IMR-90 (cell line): ENCODE measurements at regions not wholly inside any gene's neighbourhood (a gene's known extent, or its start where the extent isn't known, plus 50 kb on each side); places are given as distances from the start of the nearest gene placed in this dataset.

Experiments used
- ATAC-seq: fragments of 200-7000 bp; cut with Tn5 transposase; 2 replicates; pipeline ENCODE4 v1.9.1; 2020; ENCODE audit warnings: low read depth, mild to moderate bottlenecking, moderate library complexity
- BruUV-seq: library from RNA; stranded (reverse); fragments of 400-500 nt; replicated peaks from 2 replicates; lab custom pipeline; 2021; lab: Mats Ljungman, UMichigan
- CTCF ChIA-PET: fragments of 300-600 bp; formaldehyde crosslinking; extraction: SDS; loops from one replicate; lab custom pipeline; 2021; ENCODE audit warnings: antibody characterized with exemption; lab: Yijun Ruan, JAX
- POLR2A ChIA-PET: fragments of 300-600 bp; sonication (Branson Sonifier 250); formaldehyde crosslinking; loops from one replicate; lab custom pipeline; 2022; ENCODE audit warnings: antibody characterized with exemption; ENCODE audit not compliant: unreplicated experiment; lab: Charles Lee
- DNase-seq: peaks from one replicate; pipeline ENCODE4 v3.0.0; 2013
- H2AFZ ChIP-seq: replicated peaks from 2 replicates; pipeline ENCODE3; 2013; ENCODE audit warnings: low read length, mild to moderate bottlenecking; ENCODE audit not compliant: poor library complexity
- H2AK5ac ChIP-seq: 2 replicates; pipeline ENCODE4 v1.6.1; 2013; ENCODE audit warnings: low read depth, low read length, inconsistent platforms
- H2AK9ac ChIP-seq: replicated peaks from 2 replicates; pipeline ENCODE3; 2013; ENCODE audit warnings: mild to moderate bottlenecking, low read depth, low read length, moderate library complexity; ENCODE audit not compliant: poor library complexity
- H2BK120ac ChIP-seq: 2 replicates; pipeline ENCODE4 v1.6.1; 2013; ENCODE audit warnings: low read depth, low read length, inconsistent platforms
- H2BK15ac ChIP-seq: 3 replicates; pipeline ENCODE4 v1.6.1; 2013; ENCODE audit warnings: low read depth, low read length, inconsistent platforms
- H2BK20ac ChIP-seq: 2 replicates; pipeline ENCODE4 v1.6.1; 2013; ENCODE audit warnings: low read depth, mild to moderate bottlenecking, inconsistent platforms, low read length, moderate library complexity
- H2BK5ac ChIP-seq: 2 replicates; pipeline ENCODE4 v1.6.1; 2013; ENCODE audit warnings: mild to moderate bottlenecking, low read depth, low read length, inconsistent platforms; ENCODE audit not compliant: poor library complexity, severe bottlenecking
- H3K14ac ChIP-seq: replicated peaks from 2 replicates; pipeline ENCODE4 v1.6.1; 2013; ENCODE audit warnings: low read depth, low read length, inconsistent platforms
- H3K18ac ChIP-seq: 2 replicates; pipeline ENCODE4 v1.6.1; 2013; ENCODE audit warnings: low read depth, low read length, control low read depth
- H3K23ac ChIP-seq: 2 replicates; pipeline ENCODE4 v1.6.1; 2013; ENCODE audit warnings: low read depth, low read length, inconsistent platforms
- H3K27ac ChIP-seq: 2 replicates; pipeline ENCODE4 v1.5.1; 2013; ENCODE audit warnings: mild to moderate bottlenecking, control low read depth, low read length; ENCODE audit not compliant: insufficient read depth
- H3K27me3 ChIP-seq: 2 replicates; pipeline ENCODE4 v1.6.1; 2013; ENCODE audit warnings: low read length; ENCODE audit not compliant: control insufficient read depth, insufficient read depth
- H3K36me3 ChIP-seq: 2 replicates; pipeline ENCODE4 v1.6.1; 2013; ENCODE audit warnings: low read length, mixed read lengths; ENCODE audit not compliant: control insufficient read depth, insufficient read depth
- H3K4ac ChIP-seq: 2 replicates; pipeline ENCODE4 v1.6.1; 2013; ENCODE audit warnings: low read depth, low read length, inconsistent platforms
- H3K4me1 ChIP-seq: 2 replicates; pipeline ENCODE4 v1.6.1; 2013; ENCODE audit warnings: low read length, mixed read lengths; ENCODE audit not compliant: control insufficient read depth, insufficient read depth
- H3K4me2 ChIP-seq: 2 replicates; pipeline ENCODE4 v1.6.1; 2013; ENCODE audit warnings: low read depth, mild to moderate bottlenecking, control low read depth, low read length, moderate library complexity
- H3K4me3 ChIP-seq: 2 replicates; pipeline ENCODE4 v1.5.1; 2013; ENCODE audit warnings: low read depth, mild to moderate bottlenecking, control low read depth, low read length, moderate library complexity; ENCODE audit not compliant: insufficient read depth
- H3K56ac ChIP-seq: 2 replicates; pipeline ENCODE4 v1.6.1; 2013; ENCODE audit warnings: low read length, inconsistent platforms; ENCODE audit not compliant: insufficient read depth; ENCODE audit errors: extremely low read depth
- H3K79me1 ChIP-seq, 2 experiments: 2 replicates each; pipeline ENCODE4 v1.6.1; 2013; ENCODE audit warnings: low read length in 2 of 2, inconsistent platforms in 1 of 2, low read depth in 1 of 2
- H3K9ac ChIP-seq: 2 replicates; pipeline ENCODE4 v1.6.1; 2013; ENCODE audit warnings: low read depth, low read length, control low read depth
- H3K9me1 ChIP-seq: 2 replicates; pipeline ENCODE4 v1.6.1; 2013; ENCODE audit warnings: low read length, inconsistent platforms; ENCODE audit not compliant: insufficient read depth
- H3K9me3 ChIP-seq: 2 replicates; pipeline ENCODE4 v1.6.1; 2013; ENCODE audit warnings: low read length; ENCODE audit not compliant: control insufficient read depth, insufficient read depth
- H4K20me1 ChIP-seq: 2 replicates; pipeline ENCODE4 v1.6.1; 2013; ENCODE audit warnings: low read length, inconsistent platforms; ENCODE audit not compliant: insufficient read depth
- H4K5ac ChIP-seq: 2 replicates; pipeline ENCODE4 v1.6.1; 2013; ENCODE audit warnings: mild to moderate bottlenecking, low read depth, low read length, control low read depth
- H4K8ac ChIP-seq, 2 experiments: 2 replicates each; pipeline ENCODE4 v1.6.1; 2013; ENCODE audit warnings: low read depth in 2 of 2, low read length in 2 of 2, control low read depth in 1 of 2, inconsistent platforms in 1 of 2
- H4K91ac ChIP-seq: 2 replicates; pipeline ENCODE4 v1.6.1; 2013; ENCODE audit warnings: low read depth, low read length, inconsistent platforms; ENCODE audit not compliant: insufficient read depth
- BHLHE40 ChIP-seq: fragments of 150-350 bp; IDR thresholded peaks from 2 replicates; pipeline ENCODE4 v1.6.1; 2016; ENCODE audit warnings: mild to moderate bottlenecking, low read depth, low read length
- CEBPB ChIP-seq: IDR thresholded peaks from 2 replicates; pipeline ENCODE4 v1.6.1; 2012; ENCODE audit warnings: low read depth, low read length, improper control_type of control experiment
- CHD1 ChIP-seq: IDR thresholded peaks from 2 replicates; pipeline ENCODE4 v1.6.1; 2012; ENCODE audit warnings: low read depth, low read length, improper control_type of control experiment
- CTCF ChIP-seq: conservative IDR thresholded peaks from 2 replicates; pipeline ENCODE4 v1.5.1; 2012; ENCODE audit warnings: mild to moderate bottlenecking, low read depth, low read length, improper control_type of control experiment
- FOS ChIP-seq: fragments of 150-350 bp; IDR thresholded peaks from 2 replicates; pipeline ENCODE4 v1.6.1; 2016; ENCODE audit warnings: low read depth, low read length
- MAFK ChIP-seq: IDR thresholded peaks from 2 replicates; pipeline ENCODE4 v1.6.1; 2012; ENCODE audit warnings: low read depth, low read length, improper control_type of control experiment
- MAZ ChIP-seq: IDR thresholded peaks from 2 replicates; pipeline ENCODE4 v1.6.1; 2012; ENCODE audit warnings: low read depth, mild to moderate bottlenecking, low read length, improper control_type of control experiment, moderate library complexity, borderline replicate concordance
- MXI1 ChIP-seq: IDR thresholded peaks from 2 replicates; pipeline ENCODE4 v1.6.1; 2012; ENCODE audit warnings: low read depth, mild to moderate bottlenecking, low read length, moderate library complexity, borderline replicate concordance
- NFE2L2 ChIP-seq: fragments of 150-350 bp; IDR thresholded peaks from 2 replicates; pipeline ENCODE4 v1.6.1; 2016; ENCODE audit warnings: low read depth, mild to moderate bottlenecking, low read length
- POLR2A ChIP-seq: IDR thresholded peaks from 2 replicates; pipeline ENCODE4 v1.6.1; 2012; ENCODE audit warnings: mild to moderate bottlenecking, low read depth, low read length
- RAD21 ChIP-seq: IDR thresholded peaks from 2 replicates; pipeline ENCODE4 v1.6.1; 2012; ENCODE audit warnings: low read length, improper control_type of control experiment
- RCOR1 ChIP-seq: IDR thresholded peaks from 2 replicates; pipeline ENCODE4 v1.6.1; 2012; ENCODE audit warnings: mild to moderate bottlenecking, low read length, improper control_type of control experiment; ENCODE audit not compliant: insufficient replicate concordance
- RFX5 ChIP-seq: IDR thresholded peaks from 2 replicates; pipeline ENCODE4 v1.8.0; 2012; ENCODE audit warnings: low read depth, mild to moderate bottlenecking, low read length, moderate library complexity
- SMC3 ChIP-seq: fragments of 150-350 bp; IDR thresholded peaks from 2 replicates; pipeline ENCODE4 v1.6.1; 2016; ENCODE audit warnings: low read depth, mild to moderate bottlenecking, antibody characterized with exemption, low read length, moderate library complexity
- WGBS, 2 experiments: methylation state at CpG; one replicate each; pipeline versions ENCODE4 v1.1.5 to v1.1.7; 2013; ENCODE audit warnings: missing lambda C conversion rate in 2 of 2; ENCODE audit not compliant: insufficient read length in 1 of 2; ENCODE audit errors: extremely low coverage in 2 of 2; 5-methylcytosine and 5-hydroxymethylcytosine counted together
- dilution Hi-C: fragments of 300-500 bp; cut with HindIII; formaldehyde crosslinking; loops from one replicate; pipeline ENCODE4 v1.14.3; 2018; ENCODE audit warnings: low sequenced_read_pairs; ENCODE audit not compliant: unreplicated experiment
- in situ Hi-C: fragments of 300-500 bp; cut with MboI; formaldehyde crosslinking; loops from 3 replicates; pipeline ENCODE4 v1.14.3; 2019; ENCODE audit warnings: low sequenced_read_pairs, inconsistent platforms, mixed read lengths
- intact Hi-C: fragments of 100-400 bp; cut with micrococcal nuclease; formaldehyde crosslinking; loops from 2 replicates; pipeline ENCODE4 v1.10.0; 2022
- TF ChIP-seq, protein P1 (sequence below): fragments of 150-350 bp; IDR thresholded peaks from 2 replicates; pipeline ENCODE4 v1.6.1; 2016; ENCODE audit warnings: low read depth, mild to moderate bottlenecking, low read length, moderate library complexity, borderline replicate concordance
- TF ChIP-seq, protein P2 (sequence below): fragments of 150-350 bp; IDR thresholded peaks from 2 replicates; pipeline ENCODE4 v1.6.1; 2017; ENCODE audit warnings: mild to moderate bottlenecking, antibody characterized with exemption, low read length, low read depth

DNA sequence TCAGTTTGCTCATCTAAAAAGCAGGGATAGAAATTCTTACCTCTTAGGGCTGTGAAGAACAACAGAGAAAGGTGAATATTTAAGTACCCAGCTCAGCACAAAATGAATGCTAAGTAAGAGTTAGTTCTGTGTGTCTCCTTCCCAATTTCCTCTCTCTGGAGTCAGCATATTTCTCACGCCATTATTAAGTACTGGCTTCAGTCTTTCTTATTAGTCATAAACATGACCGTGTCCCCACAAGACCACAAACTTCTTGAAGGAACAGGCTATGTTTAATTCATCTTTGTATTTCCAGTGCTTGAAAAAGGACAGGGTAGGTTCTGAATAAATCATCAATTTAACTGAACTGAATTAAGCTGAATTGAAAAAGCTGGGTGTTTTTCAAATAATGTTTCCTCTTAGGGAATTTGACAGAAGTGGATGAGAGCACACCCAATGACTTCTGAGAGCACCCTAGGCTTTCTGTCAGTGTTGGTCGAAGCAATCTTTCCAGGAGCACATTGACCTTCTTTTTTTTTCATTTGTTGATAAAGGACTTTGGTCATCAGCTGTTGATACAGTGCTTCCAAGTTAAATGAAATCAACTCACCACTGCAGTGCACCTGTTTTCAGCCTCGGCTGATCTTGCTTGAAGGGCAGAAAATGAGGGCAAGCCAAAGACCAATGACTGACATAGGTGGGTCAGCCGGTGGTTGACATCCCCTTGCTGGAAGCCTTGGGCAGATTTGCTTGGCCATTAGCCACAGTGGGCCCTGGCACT is 324.6 kb downstream of the MFSD1 start:
- no peak overlapping the region for H4K91ac ChIP-seq
- no peaks in the 10 kb centered on the region for H4K20me1 ChIP-seq
- H3K4me2 ChIP-seq, result no peak overlapping the region
- no peak overlapping the region for H2BK20ac ChIP-seq
- BruUV-seq, result no TSS peak
- no peaks in the 10 kb centered on the region for H3K9me3 ChIP-seq
- no peak overlapping the region for H2BK120ac ChIP-seq
- TF ChIP-seq MAFK, result no peak
- no peak for TF ChIP-seq RFX5
- no peak for TF ChIP-seq MXI1
- TF ChIP-seq CHD1, result no peak
- TF ChIP-seq RCOR1, result no peak
- TF ChIP-seq RAD21, result no peak
- no peak for TF ChIP-seq SMC3
- TF ChIP-seq MAZ, result no peak
- no peak for TF ChIP-seq BHLHE40
- TF ChIP-seq, protein P1, sequence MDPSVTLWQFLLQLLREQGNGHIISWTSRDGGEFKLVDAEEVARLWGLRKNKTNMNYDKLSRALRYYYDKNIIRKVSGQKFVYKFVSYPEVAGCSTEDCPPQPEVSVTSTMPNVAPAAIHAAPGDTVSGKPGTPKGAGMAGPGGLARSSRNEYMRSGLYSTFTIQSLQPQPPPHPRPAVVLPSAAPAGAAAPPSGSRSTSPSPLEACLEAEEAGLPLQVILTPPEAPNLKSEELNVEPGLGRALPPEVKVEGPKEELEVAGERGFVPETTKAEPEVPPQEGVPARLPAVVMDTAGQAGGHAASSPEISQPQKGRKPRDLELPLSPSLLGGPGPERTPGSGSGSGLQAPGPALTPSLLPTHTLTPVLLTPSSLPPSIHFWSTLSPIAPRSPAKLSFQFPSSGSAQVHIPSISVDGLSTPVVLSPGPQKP, result no peak
- TF ChIP-seq, protein P2, sequence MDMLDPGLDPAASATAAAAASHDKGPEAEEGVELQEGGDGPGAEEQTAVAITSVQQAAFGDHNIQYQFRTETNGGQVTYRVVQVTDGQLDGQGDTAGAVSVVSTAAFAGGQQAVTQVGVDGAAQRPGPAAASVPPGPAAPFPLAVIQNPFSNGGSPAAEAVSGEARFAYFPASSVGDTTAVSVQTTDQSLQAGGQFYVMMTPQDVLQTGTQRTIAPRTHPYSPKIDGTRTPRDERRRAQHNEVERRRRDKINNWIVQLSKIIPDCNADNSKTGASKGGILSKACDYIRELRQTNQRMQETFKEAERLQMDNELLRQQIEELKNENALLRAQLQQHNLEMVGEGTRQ, result no peak
- no peak for TF ChIP-seq CTCF
- no peak for TF ChIP-seq FOS
- no peak for TF ChIP-seq NFE2L2
- no peak for TF ChIP-seq CEBPB
- TF ChIP-seq POLR2A, result no peak
- in situ Hi-C loops (no loop called here), intact Hi-C loops (no loop called here), dilution Hi-C loops (no loop called here)
- no peak overlapping the region for H2AFZ ChIP-seq
- H3K18ac ChIP-seq, result no peak overlapping the region
- no peaks in the 10 kb centered on the region for H3K79me1 ChIP-seq
- H3K4me1 ChIP-seq, result no peaks in the 10 kb centered on the region
- H3K4ac ChIP-seq, result no peak overlapping the region
- no peaks in the 10 kb centered on the region for H3K27me3 ChIP-seq
- ATAC-seq (no peak), DNase-seq (no peak)
- CTCF ChIA-PET, result interaction anchor here (1.1 kb wide), 1 partner anchor 196 kb away, joined by 3 read pairs; no protein-coding TSS in a partner anchor
- H3K4me3 ChIP-seq, result no peak overlapping the region
- no peak overlapping the region for H3K27ac ChIP-seq
- no peak overlapping the region for H2AK9ac ChIP-seq
- no peak overlapping the region for H3K9ac ChIP-seq
- no peak overlapping the region for H3K14ac ChIP-seq
- H4K5ac ChIP-seq, result no peak overlapping the region
- H3K23ac ChIP-seq, result no peak overlapping the region
- no peaks in the 10 kb centered on the region for H3K9me1 ChIP-seq
- H3K56ac ChIP-seq, result no peak overlapping the region
- no peak overlapping the region for H4K8ac ChIP-seq
- H3K36me3 ChIP-seq, result no peaks in the 10 kb centered on the region
- H2BK5ac ChIP-seq, result no peak overlapping the region
- 27% methylated on average over 2 of the region's 5 CpGs; no CpG with 5 or more reads in 1 of the 2 experiments for WGBS, 2 experiments
- no peak overlapping the region for H2BK15ac ChIP-seq
- no peak overlapping the region for H2AK5ac ChIP-seq
- POLR2A ChIA-PET, result no interaction called here
